Left lobe of liver (tissue), 2 donors: ENCODE measurements at regions not wholly inside any gene's neighbourhood (a gene's known extent, or its start where the extent isn't known, plus 50 kb on each side); places are given as distances from the start of the nearest gene placed in this dataset.

Experiments
- ATAC-seq: fragments of 200-7000 bp; cut with Tn5 transposase; one replicate; pipeline ENCODE4 v1.9.1; 2020; ENCODE audit warnings: mild to moderate bottlenecking, moderate library complexity
- DNase-seq: peaks from one replicate; pipeline ENCODE4 v3.0.0-alpha.2; 2020; ENCODE audit warnings: low spot score
- donor health status: DM: no; HTN: no; CAD: no; lungs with moderate emphysema.
- donor health status: DM: no; HTN: yes; CAD: no.

DNA sequence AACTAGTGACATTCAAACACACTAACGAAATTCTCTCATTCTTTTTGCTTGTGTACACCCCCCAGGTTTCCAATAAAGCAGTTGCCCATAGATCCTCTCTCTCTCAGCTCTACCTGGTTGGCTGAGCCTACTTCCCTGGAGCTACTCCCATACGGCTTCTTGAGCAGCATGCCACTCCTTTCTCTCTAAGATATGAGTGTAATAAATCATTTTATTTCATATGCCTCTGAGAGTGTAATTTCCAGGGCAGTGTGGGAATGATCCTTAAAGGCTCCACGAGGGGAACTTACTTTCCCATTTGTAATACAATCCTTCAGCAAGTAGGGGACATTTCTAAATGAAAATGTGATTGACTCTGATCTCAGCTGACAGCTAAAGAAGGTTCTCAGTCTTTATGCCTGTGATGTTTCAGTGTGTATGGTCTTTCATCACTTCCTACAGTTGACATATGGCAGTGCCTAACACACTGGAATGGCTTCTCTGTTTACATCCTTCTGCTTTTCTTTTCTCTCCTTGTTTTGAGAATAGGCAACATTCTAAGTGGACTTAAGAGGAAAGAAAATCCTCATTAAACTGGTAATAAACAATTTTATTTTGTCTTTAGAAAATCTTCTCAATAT lies 1194.3 kb upstream of the CDH8 start:
- no peak for DNase-seq
- no peak for ATAC-seq

DNA sequence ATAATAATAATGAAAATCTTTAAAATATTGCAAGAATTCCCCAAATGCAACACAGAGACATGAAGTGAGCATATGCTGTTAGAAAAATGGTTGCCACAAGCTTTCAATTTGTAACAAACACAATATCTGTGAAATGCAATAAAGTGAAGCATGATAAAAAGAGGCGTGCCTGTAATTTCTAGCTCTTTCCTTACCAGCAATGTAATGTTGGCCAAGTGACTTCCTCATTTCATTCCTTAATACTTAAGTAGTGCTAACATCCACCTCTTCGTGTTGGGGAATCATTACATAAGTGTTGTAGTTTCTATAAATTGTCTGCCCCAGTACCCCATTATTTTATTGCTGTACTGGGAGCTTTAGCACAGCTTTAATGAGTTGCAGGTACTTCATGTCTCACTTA lies 1192.0 kb upstream of the CDH8 start:
- ATAC-seq, result no peak
- no peak for DNase-seq

DNA sequence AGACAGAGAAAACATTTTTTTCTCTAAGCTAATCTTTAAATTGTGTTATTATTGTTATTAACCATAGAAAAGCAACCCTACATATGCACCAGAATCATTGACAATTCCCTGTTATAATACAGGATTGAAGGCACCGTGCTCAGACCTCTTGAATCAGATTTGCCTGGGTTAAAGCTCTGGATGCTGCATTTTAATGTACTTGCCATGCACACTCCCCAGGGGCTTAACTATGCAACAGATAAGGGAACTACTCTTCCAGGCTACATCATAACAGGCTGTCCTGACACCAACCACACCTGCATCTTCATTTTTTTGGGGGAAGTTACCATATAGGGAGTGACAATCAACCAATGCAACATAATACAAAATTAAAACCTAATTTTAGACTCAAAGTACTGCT lies 1187.6 kb upstream of the CDH8 start:
- no peak for DNase-seq
- no peak for ATAC-seq

DNA sequence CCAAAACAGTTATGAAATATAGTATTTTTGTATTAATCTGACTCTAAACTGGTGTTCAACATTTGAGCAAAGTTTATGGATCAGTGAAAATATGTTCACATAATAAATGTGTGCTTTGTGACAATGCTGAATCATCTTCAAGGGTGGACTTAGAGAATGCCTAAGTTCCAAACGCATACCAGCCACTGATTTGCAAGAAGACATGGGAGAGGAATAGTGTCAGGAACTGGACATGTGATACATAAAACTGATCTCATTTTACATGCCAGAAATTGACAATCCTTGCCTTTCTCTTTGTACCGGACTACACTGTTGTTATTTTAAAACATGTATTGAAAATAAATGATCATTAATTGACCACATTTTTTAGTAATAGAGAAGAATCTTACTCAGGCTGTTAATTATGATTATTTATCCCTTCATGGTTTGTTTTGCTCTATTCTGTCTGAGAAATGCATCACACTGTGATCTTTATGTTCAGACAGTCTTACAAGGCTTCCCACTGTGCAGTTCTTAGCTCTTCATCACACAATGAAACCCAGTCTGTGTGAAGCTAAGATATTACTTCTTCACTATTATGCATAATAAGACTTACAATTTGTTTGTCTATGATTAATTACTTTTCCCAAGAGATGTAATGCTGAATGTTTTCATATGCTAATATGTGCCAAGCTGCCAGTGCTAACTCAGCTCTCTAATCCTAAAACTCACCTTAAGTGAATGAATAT lies 1180.6 kb upstream of the CDH8 start:
- DNase-seq (no peak), ATAC-seq (no peak)

DNA sequence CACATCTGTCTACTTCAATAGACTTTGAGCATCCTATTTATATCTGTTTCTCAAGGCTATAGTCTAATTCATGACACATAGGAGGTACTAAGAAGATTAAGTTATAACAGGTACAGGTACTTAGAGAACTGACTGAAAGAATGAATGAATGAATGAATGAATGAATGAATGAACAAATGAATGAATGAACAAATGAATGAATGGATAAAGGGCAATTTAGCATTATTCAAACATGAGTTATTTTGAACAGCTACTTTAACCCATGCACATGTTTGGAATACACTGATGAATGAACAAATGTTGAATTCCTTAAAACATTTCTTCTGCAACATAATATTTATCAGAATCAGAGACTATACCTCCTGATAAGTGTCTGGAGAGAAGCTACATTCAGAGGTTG lies 1165.6 kb upstream of the CDH8 start:
- ATAC-seq, result no peak
- no peak for DNase-seq

DNA sequence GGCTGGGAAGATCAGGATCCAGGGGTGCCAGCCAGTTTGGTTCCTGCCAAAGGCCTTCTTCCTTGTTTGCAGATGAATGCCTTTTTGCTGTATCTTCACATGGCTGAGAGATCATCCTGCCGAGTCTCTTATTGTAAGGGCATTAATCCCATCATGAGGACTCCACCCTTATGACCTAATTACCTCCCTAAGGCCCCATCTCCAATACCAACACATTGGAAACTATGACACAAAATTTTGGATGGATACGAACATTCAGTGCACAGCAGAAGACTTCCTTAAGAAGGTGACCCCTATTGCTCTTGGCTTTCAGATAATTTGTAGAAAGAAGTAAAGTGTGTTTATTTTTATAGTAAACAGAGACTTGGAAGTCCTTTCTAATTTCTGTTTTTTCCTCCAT lies 1164.7 kb upstream of the CDH8 start:
- DNase-seq, result no peak
- ATAC-seq, result no peak

DNA sequence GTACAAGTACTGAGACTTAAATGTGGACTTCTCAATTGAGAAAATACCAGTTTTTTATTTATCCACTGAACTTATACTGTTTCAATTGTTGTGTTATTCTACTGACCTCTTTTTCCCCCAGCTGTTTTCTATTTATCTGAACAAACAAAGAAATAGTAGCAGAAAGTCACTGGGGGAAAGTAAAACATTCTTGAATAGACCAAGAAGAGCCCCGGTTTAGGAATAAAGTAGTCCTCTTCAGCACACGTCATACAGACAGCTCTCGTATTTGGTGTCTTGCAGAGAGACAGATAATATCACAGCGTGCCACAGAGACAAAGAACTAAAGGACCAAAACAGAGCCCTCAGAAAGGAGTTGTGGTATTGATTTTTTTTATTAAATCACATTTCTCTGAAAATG lies 1159.1 kb upstream of the CDH8 start:
- DNase-seq (no peak), ATAC-seq (no peak)

DNA sequence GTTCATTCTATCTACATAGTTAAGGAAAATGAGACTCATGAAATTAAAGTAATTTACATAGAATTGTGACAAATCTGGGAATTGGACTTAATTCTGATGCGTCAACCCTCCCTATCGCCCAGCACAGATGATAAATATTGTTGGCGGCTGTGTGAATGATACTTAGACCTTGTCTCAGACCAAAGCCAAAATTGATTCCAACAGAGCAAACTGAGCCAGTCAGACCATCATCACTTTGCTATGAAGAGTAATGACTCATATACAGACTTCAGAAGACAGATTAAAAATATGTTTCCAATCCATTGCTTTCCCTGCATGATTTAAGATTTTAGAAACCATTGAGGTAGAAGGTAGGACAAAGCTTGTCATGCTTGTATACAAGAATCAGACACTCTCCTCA lies 1156.7 kb upstream of the CDH8 start:
- ATAC-seq, result no peak

DNA sequence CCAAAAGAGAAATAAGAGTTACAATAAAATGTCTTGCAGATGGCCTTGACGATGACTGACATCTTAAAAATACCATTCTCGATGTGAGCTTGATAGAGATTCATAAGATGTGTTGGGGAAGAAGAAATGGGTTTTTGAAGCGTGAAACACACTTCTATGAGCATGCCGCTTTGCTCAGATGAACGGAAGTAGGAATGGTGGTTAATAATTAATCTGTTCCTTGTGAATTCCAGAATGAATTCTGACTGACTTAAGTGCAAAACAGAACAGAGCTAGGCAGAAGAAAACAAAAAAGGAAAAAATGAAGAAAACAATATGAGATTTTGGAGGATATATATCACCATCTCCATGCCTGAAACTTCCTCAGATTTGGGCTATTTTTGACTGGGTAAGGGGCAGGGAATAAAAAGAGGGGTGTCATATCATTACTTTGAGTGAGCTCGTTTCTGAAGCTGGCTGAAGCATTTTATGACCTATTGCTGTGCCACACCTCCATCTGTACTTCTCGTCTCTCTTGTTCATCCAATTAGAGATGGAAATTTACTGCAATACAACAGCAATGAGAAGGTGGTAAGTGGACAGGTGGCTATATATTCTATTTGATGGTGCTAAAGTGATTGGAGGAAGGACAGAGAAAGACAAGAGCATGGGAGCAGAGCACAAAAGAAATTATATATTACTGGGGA lies 1152.0 kb upstream of the CDH8 start:
- no peak for DNase-seq
- no peak for ATAC-seq

More for the DNA sequence above, 1156.7 kb upstream of the CDH8 start:
- no peak for DNase-seq

DNA sequence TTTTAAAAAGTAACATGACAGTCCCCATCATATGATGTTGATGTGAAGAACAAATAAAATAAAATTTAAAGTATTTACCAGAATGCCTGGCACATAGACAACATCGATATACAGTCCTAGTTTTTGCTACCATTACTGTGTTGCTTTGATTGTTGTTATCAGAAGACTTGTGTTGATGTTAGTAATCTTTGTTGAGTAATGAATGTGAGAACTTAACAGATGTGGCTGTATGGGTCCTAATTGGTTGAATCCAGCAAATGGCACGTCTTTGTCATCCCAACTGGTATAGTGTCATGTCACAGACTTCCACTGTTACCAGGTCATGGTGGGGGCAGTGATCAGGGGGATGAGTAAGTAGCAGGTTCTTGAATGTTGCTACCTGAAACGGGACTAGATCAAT lies 1151.4 kb upstream of the CDH8 start:
- no peak for DNase-seq
- ATAC-seq, result no peak

DNA sequence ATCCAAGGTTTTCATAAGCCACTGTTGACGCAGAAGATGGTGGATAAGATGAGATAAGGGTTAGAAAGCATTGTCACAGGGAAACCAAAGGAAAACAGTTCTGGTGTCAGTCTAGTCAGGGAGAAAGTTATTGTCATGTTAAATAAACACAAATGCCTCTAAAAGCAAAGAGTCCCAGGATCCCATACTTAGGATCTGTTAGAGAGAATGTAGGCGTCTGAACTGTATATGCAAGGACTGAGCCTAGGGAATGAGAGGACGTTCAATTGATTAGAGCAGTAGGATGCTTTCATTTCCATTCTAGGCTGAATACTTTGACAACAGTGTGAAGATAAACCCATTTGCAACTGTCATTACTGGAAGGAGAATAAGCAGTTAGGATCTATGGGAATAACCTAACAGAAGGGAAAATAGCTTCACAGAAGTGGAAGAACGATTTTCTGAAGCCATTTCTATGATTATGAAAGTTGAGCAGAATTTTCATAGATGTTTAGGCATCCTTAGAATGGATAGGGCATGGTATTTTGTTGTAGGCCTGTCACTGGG lies 1149.1 kb upstream of the CDH8 start:
- ATAC-seq (no peak), DNase-seq (no peak)

DNA sequence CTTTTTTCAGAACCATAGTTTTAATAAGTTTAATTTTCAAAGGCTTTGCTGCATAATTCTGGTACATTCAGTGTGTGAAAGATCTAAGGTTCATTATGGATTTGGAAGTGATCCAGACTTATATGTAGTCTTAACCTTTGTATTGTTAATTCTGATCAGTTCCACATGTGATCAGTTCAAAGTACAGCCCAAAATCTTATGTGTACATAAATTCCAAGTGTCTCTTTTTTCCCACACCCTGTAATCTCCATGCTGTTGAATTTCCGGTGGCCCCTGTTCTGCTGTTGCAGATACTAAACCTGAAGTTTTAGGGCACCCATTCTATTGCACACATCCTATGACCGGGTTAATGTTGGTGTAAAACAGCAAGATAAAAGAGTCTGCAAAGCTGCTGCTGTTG lies 1147.5 kb upstream of the CDH8 start:
- DNase-seq, result no peak

DNA sequence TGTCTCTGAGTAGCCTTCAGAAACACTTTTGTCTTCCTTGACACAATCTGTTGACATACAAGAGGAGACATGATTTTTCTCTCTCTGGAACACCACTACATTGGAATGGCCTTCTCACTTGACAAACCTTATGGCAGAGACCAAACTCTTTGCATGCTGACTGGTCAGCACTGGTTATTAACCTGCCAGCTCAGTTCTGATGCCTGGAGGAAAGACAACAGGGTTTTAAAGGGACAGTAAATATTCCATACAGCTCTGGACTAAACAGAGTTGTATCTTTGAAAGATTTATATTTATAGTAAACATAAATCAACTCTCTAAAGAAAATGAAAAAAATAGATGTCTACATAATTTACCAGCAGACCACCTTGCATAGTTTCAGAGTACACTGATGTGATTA lies 1139.1 kb upstream of the CDH8 start:
- no peak for ATAC-seq
- no peak for DNase-seq

More for the DNA sequence above, 1147.5 kb upstream of the CDH8 start:
- ATAC-seq, result no peak

DNA sequence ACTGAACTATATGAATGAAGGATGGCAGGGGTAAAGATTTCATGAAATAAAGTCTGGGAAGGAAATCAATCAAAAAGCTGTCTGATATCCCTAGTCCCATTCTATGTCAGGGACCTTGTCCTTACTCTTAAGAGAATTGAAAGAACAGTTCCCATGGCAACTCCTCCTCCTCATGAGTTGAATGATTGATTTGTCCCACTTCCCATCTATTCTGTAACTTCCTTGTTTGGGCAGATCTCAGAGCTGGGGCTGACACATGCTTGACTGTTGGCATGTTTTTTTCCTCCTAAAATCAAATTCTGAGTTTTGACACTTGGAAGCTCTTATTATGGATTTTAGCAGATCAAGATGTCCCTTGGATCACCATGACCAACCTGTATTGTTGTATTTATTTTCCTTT lies 1138.6 kb upstream of the CDH8 start:
- DNase-seq (no peak), ATAC-seq (no peak)

DNA sequence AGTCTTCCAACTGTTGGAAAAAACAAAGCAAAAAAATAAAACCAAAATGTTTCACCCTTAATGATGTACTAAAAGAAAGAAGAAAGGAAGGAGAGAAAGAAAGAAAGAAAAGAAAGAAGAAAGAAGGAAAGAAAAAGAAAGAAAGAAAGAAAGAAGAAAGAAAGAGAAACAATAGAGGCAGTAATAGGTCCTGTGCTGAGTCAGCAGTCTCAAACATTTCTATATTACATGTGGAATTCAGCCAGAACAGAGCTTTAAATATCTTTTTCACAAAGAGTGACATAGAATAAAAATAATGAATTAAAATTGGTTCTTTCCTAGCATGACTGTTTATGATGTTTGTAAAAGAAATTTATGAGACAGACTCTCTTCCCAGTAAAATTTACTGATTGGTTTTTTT lies 1135.3 kb upstream of the CDH8 start:
- DNase-seq, result no peak
- ATAC-seq, result no peak

DNA sequence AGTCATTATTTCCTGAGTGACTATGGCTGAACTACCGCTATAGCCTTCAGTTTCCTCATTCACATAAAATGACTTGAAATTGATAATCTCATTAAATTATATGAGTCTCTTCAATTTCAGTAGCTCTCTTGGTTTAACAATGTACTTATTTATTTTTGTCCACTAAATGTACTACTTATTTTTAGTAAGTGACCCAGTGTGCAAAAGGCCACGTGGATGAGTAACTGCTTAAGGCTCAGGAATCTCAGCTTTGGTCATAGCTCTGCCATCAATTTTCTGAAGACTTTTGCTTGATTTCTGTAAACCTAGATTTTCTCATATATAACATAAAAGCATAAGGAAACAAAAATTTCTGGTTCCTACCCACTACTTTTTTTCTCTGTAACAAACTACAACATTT lies 1132.9 kb upstream of the CDH8 start:
- ATAC-seq (no peak), DNase-seq (no peak)

DNA sequence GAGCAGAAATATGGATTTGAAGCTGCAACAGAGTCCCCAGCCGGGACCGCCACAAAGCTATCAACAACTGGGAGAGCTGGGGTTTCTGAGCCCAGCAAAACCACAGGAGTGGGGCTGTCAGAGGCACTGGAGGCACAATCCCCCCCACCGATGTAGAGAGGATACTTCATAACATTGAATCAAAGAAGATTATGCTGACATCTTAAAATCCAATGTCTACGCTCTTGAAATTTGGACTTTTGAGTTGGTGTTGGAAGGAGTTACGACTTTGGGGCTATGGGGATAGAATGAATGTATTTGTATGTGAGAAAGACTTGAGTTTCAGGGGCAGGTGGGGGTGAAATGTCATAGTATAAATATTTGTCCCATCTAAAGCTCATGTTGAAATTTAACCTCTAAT lies 1121.6 kb upstream of the CDH8 start:
- ATAC-seq, result no peak
- DNase-seq, result no peak

DNA sequence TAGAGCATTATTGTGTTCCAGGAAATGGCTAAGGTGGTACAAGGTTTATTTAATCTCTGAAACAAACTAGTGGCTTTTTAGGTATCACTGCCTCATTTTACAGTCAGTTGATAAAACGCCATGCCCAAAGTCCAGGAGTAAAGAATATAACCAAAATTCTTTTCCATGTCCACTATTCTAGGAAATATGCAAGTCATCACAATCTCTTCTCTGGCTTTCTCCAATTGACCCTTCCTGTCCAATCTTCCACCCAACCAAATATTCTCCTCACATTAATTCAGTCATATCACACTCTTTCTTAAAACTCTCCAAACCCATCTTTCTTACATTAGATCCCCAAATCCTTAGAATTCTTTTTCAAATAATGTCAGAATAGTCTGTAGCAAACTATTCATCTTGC lies 1110.0 kb upstream of the CDH8 start:
- no peak for ATAC-seq

DNA sequence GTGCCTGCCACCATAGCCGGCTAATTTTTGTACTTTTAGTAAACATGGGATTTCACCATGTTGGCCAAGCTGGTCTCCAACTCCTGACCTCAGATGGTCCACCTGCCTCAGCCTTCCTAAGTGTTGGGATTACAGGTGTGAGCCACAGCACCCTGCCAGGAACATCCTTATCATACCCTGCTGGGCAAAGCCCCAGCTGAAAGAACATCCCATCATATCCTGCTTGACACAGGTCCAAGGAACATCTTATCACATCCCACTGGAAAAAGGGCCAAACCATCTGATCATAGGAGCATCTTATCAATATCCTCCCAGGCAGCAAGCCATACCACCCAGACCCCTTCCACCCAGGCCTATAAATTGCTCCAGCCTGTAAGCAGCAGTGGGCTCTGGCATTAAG lies 1109.2 kb upstream of the CDH8 start:
- ATAC-seq, result no peak
- DNase-seq, result no peak

More for the DNA sequence above, 1110.0 kb upstream of the CDH8 start:
- DNase-seq, result no peak

DNA sequence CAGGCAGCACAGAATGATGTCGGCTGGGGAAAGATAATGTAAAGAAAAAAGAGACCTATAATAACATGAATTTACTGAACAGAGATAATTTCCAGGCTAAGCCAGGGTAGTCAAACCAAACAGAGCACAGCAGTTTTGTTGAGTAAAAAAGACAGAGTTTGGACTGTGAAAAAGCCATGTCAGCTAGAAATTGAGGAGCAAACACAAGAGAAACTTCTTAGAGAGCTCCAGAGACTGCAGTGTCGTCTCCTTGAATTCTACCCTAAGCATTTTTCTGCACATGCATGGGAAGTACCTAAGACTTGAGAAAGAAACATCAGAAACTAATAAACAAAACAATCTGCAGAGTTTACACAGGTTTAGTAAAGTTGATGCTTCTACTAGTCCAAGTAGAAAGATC lies 1098.8 kb upstream of the CDH8 start:
- no peak for ATAC-seq
- no peak for DNase-seq

DNA sequence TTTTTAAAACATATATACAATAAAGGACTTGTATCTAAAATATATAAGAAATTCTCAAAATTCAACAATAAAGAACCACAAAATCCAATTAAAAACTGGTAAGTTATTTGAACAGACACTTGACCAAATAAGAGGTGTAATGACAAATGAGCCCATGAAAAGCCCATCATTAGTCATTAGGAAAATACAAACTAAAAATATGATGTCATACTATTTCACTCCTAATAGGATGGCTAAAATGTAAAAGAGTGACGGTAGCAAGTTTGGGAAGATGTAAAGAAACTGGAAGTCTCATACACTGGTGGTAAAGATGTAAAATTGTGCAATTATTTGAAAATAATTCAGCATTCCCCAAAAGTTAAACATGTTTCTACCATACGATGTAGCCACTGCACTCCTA lies 1095.3 kb upstream of the CDH8 start:
- DNase-seq (no peak), ATAC-seq (no peak)

DNA sequence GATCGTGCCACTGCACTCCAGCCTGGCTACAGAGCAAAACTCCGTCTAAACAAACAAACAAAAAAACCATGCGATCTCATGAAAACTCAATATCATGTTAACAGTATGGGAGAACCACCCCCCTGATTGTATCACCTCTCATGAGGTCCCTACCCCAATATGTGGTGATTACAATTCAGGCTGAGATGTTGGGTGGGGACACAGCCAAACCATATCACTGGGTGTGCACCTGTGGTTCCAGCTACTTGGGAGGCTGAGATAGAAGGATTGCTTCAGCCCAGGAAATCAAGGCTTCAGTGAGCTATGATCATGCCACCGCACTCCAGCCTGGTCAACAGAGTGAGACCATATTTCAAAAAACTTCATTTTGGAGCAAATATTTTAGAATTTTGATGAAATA lies 1094.7 kb upstream of the CDH8 start:
- DNase-seq (no peak), ATAC-seq (no peak)
